ENCODE measurements at regions not wholly inside any gene's neighbourhood (a gene's known extent, or its start where the extent isn't known, plus 50 kb on each side); places are given as distances from the start of the nearest gene placed in this dataset.

DNA sequence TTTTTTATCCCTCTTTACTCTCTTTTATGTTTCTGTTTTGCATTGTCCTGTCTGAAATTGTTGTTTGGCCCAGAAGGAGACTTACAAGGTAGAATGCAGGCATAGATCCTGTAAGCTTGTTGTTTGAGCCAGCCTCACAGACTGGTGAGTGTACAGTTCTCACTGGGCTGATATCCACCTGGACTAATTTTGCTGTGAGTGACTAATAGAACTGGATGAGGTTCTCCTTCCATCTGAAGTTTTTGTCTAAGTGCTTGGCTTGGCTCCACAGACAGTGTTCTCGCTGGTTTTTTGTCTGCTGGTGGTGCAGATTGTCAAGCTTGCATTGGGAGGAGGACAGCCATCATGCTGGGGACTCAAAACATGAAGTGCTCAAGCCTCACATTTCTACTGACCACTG is 495.7 kb downstream of the TSN start:
- no peaks in the 10 kb centered on the region for H3K9me3 ChIP-seq (ENCODE audit: control insufficient read depth, insufficient read depth, low read length)
- H4K20me1 ChIP-seq (ENCODE audit: control insufficient read depth, insufficient read depth, low read depth, low read length): no peaks in the 10 kb centered on the region
- no peak overlapping the region for H3K4me2 ChIP-seq (ENCODE audit: low read length)
- peaks cover 9% of the 10 kb centered on the region for H3K27me3 ChIP-seq (ENCODE audit: control insufficient read depth, low read length)
- no peak overlapping the region for H3K4me3 ChIP-seq (ENCODE audit: low read length)
- H3K4me1 ChIP-seq (ENCODE audit: control insufficient read depth, low read length): no peaks in the 10 kb centered on the region
- TF ChIP-seq CTCF (IDR thresholded peaks at IDR 0.05; ENCODE audit: low read depth, low read length, poor library complexity, severe bottlenecking) (no peak), EZH2phosphoT487 (IDR thresholded peaks at IDR 0.05; ENCODE audit: borderline replicate concordance, low read length) (no peak)
- H3F3A ChIP-seq (ENCODE audit: control insufficient read depth, insufficient read depth): no peaks in the 10 kb centered on the region
- no peaks in the 10 kb centered on the region for H3K79me2 ChIP-seq (ENCODE audit: control insufficient read depth, low read length)
- no peak overlapping the region for H3K27ac ChIP-seq (ENCODE audit: low read depth, low read length)
- no peaks in the 10 kb centered on the region for H3K36me3 ChIP-seq (ENCODE audit: control insufficient read depth, low read length)
- H3K9me2 ChIP-seq (replicated peaks; ENCODE audit: control insufficient read depth, low read length): no peaks in the 10 kb centered on the region

GRCh38 chr2:122251566-122251965 is 496.1 kb downstream of the TSN start:
- TF ChIP-seq CTCF (IDR thresholded peaks at IDR 0.05; ENCODE audit: low read depth, low read length, poor library complexity, severe bottlenecking): no peak
- no peak for TF ChIP-seq EZH2phosphoT487 (IDR thresholded peaks at IDR 0.05; ENCODE audit: borderline replicate concordance, low read length)
- Histone ChIP-seq H3K9me3 (ENCODE audit: control insufficient read depth, insufficient read depth, low read length) (no peaks in the 10 kb centered on the region), H3K4me1 (ENCODE audit: control insufficient read depth, low read length) (no peaks in the 10 kb centered on the region), H3K4me3 (ENCODE audit: low read length) (no peak overlapping the region), H3K27me3 (ENCODE audit: control insufficient read depth, low read length) (peaks cover 9% of the 10 kb centered on the region), H3K79me2 (ENCODE audit: control insufficient read depth, low read length) (no peaks in the 10 kb centered on the region), H3K36me3 (ENCODE audit: control insufficient read depth, low read length) (no peaks in the 10 kb centered on the region), H3K27ac (ENCODE audit: low read depth, low read length) (no peak overlapping the region), H3K9me2 (replicated peaks; ENCODE audit: control insufficient read depth, low read length) (no peaks in the 10 kb centered on the region), H3K4me2 (ENCODE audit: low read length) (no peak overlapping the region), H3F3A (ENCODE audit: control insufficient read depth, insufficient read depth) (no peaks in the 10 kb centered on the region), H4K20me1 (ENCODE audit: control insufficient read depth, insufficient read depth, low read depth, low read length) (no peaks in the 10 kb centered on the region)

DNA sequence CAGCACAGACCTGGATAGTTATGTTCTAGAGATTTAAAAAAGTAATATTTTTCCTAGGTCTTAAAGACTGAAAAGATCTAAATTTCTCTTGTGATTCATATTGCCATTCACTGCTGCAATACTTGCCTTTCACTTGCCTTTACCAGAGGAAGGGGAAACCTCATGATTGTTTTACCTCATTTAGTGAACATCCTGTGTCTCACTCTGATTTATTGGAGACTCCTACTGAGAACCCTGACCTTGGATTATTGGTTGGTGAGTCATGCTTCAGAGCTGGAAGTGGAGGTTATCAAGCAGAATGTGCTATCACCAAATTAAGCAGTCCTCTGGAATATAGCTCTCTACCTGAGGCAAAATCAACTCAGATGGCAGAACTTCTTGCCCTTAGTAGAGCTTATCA is 500.5 kb downstream of the TSN start:
- no peaks in the 10 kb centered on the region for H4K20me1 ChIP-seq (ENCODE audit: control insufficient read depth, insufficient read depth, low read depth, low read length)
- TF ChIP-seq EZH2phosphoT487 (IDR thresholded peaks at IDR 0.05; ENCODE audit: borderline replicate concordance, low read length) (no peak), CTCF (IDR thresholded peaks at IDR 0.05; ENCODE audit: low read depth, low read length, poor library complexity, severe bottlenecking) (no peak)
- H3K27me3 ChIP-seq (ENCODE audit: control insufficient read depth, low read length): no peaks in the 10 kb centered on the region
- H3F3A ChIP-seq (ENCODE audit: control insufficient read depth, insufficient read depth): no peaks in the 10 kb centered on the region
- H3K4me3 ChIP-seq (ENCODE audit: low read length): no peak overlapping the region
- no peak overlapping the region for H3K4me2 ChIP-seq (ENCODE audit: low read length)
- H3K27ac ChIP-seq (ENCODE audit: low read depth, low read length): no peak overlapping the region
- H3K9me3 ChIP-seq (ENCODE audit: control insufficient read depth, insufficient read depth, low read length): no peaks in the 10 kb centered on the region
- H3K79me2 ChIP-seq (ENCODE audit: control insufficient read depth, low read length): no peaks in the 10 kb centered on the region
- no peaks in the 10 kb centered on the region for H3K9me2 ChIP-seq (replicated peaks; ENCODE audit: control insufficient read depth, low read length)
- no peaks in the 10 kb centered on the region for H3K4me1 ChIP-seq (ENCODE audit: control insufficient read depth, low read length)
- H3K36me3 ChIP-seq (ENCODE audit: control insufficient read depth, low read length): no peaks in the 10 kb centered on the region

- Histone ChIP-seq H3K27ac (ENCODE audit: low read depth, low read length) (no peak overlapping the region), H3K79me2 (ENCODE audit: control insufficient read depth, low read length) (no peaks in the 10 kb centered on the region), H3K9me3 (ENCODE audit: control insufficient read depth, insufficient read depth, low read length) (no peaks in the 10 kb centered on the region), H3K4me1 (ENCODE audit: control insufficient read depth, low read length) (no peaks in the 10 kb centered on the region), H3K27me3 (ENCODE audit: control insufficient read depth, low read length) (no peaks in the 10 kb centered on the region), H4K20me1 (ENCODE audit: control insufficient read depth, insufficient read depth, low read depth, low read length) (no peaks in the 10 kb centered on the region), H3K4me2 (ENCODE audit: low read length) (no peak overlapping the region), H3K36me3 (ENCODE audit: control insufficient read depth, low read length) (no peaks in the 10 kb centered on the region), H3K9me2 (replicated peaks; ENCODE audit: control insufficient read depth, low read length) (no peaks in the 10 kb centered on the region), H3F3A (ENCODE audit: control insufficient read depth, insufficient read depth) (no peaks in the 10 kb centered on the region), H3K4me3 (ENCODE audit: low read length) (no peak overlapping the region)
- TF ChIP-seq EZH2phosphoT487 (IDR thresholded peaks at IDR 0.05; ENCODE audit: borderline replicate concordance, low read length) (no peak), CTCF (IDR thresholded peaks at IDR 0.05; ENCODE audit: low read depth, low read length, poor library complexity, severe bottlenecking) (no peak)
Observed at GRCh38 chr2:122261911-122262310, 506.5 kb downstream of the TSN start.
